AG09319 (cell line): ENCODE measurements at regions not wholly inside any gene's neighbourhood (a gene's known extent, or its start where the extent isn't known, plus 50 kb on each side); places are given as distances from the start of the nearest gene placed in this dataset.

Experiments used
- DNase-seq: peaks from one replicate; pipeline ENCODE4 v3.0.0-alpha.2; 2010; ENCODE audit warnings: low read depth; ENCODE audit errors: extremely low read depth
- TF ChIP-seq, protein P1 (sequence below): IDR thresholded peaks from 2 replicates; pipeline ENCODE4 v1.5.1; 2011; ENCODE audit warnings: low read depth, mild to moderate bottlenecking, inconsistent platforms, low read length, moderate library complexity

DNA sequence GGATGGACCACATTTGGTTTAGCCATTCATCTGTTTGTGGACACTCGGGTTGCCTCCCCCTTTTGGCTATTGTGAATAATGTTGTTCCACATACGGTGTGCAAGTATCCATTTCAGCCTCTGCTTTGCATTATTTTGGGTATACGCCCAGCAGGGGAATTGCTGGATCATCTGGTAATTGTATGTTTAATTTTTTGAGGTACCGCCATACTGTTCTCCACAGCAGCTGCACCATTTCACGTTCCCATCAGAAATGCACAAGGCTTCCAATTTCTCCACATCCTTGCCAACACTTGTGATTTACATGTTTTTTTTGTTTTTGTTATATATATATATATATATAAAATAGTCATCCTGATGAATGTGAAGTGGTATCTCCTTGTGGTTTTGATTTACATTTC is 54.6 kb upstream of the TWIST2 start:
- TF ChIP-seq, protein P1, sequence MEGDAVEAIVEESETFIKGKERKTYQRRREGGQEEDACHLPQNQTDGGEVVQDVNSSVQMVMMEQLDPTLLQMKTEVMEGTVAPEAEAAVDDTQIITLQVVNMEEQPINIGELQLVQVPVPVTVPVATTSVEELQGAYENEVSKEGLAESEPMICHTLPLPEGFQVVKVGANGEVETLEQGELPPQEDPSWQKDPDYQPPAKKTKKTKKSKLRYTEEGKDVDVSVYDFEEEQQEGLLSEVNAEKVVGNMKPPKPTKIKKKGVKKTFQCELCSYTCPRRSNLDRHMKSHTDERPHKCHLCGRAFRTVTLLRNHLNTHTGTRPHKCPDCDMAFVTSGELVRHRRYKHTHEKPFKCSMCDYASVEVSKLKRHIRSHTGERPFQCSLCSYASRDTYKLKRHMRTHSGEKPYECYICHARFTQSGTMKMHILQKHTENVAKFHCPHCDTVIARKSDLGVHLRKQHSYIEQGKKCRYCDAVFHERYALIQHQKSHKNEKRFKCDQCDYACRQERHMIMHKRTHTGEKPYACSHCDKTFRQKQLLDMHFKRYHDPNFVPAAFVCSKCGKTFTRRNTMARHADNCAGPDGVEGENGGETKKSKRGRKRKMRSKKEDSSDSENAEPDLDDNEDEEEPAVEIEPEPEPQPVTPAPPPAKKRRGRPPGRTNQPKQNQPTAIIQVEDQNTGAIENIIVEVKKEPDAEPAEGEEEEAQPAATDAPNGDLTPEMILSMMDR = no peak
- no peak for DNase-seq

DNA sequence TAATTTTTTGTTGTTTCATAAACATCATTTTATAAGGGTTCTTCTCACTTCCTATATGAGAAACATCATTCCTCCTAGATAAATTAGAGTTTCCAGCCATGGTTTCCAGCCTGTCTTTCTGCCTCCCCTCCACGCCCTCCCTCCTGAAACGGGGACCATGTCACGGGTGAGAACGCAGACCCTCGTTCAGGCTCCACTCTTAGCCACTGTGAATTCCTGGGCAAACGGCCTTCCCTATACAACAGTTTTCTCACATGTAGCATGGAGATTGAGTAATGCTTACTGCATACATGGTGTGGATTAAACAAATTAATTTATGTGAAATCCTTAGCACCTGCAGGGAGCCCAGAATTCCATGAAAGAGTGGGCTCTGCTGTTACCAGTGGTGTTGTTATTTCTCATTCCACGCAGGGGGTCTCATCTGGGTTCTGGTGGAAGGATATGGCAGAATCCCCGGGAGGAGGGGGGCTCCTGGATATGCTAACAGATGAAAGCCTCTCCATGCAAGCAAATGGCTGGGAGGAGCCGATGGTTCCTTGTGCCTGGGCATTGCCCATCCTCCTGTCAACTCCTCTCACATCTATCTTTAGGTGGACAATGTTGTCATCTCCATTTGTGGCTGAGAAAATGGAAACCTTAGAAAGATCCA is 54.0 kb upstream of the TWIST2 start:
- no peak for DNase-seq
- TF ChIP-seq, protein P1 = no peak

DNA sequence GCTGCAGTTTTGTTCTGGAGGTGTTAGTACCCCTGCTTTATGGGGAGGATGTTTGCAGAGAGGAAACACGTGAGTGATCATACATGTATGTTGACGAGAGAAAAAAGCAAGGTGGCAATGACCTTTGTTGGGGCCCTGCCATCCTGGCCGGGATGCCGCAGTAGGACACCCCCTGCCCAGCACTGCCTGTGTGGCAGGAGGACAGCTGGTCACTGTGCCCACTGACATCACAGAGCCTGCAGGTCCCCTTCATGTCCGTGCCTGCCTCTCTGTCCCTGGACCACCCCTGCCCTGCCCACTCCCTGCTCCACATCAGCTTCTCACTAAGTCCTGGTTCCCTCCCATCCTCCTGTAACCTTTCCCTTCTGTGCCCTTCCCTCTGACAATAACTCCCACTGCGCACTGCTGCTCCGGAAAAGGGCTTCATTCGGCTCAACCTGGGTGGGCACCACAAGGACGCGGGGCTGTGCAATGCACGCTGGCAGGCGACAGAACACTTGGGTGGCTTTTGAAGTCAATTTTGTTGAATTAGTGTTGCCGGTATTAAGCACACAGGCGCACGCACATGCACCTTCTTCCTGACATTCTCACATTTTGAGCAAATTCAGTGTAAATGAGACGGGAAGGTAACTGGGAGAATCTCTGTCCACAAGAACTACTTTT is 51.5 kb upstream of the TWIST2 start:
- DNase-seq = no peak
- TF ChIP-seq, protein P1 = no peak

DNA sequence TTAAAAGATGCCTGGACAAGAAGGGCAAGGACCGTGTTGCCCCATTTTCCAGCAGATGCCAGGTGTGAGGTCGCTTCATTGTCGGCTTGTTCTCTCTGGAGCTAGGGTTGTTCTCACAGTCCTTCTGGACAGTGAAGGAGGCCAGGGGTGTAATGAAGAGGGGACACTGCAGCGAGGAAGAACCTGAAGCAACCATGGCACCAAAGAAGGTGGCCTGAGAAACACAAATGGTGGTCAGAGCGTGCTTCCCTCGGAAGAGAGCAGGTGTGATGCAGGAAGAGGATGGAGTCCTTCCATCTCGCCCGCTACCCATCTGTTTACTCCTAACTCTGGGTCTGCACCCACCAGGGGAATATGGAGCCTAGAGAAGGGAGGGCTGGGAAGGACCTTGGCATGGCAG is 50.3 kb upstream of the TWIST2 start:
- no peak for DNase-seq
- TF ChIP-seq, protein P1 = no peak
